H1 (cell line): ENCODE measurements at regions not wholly inside any gene's neighbourhood (a gene's known extent, or its start where the extent isn't known, plus 50 kb on each side); places are given as distances from the start of the nearest gene placed in this dataset.

Experiments
- CTCF ChIA-PET: fragments of 300-600 bp; sonication (Branson Sonifier 250); formaldehyde crosslinking; loops from one replicate; lab custom pipeline; 2021; ENCODE audit not compliant: partially characterized antibody; lab: Charles Lee
- POLR2A ChIA-PET: fragments of 300-600 bp; sonication (Branson Sonifier 250); formaldehyde crosslinking; loops from one replicate; lab custom pipeline; 2021; ENCODE audit warnings: inconsistent platforms; ENCODE audit not compliant: partially characterized antibody; lab: Charles Lee
- DNase-seq, 2 experiments: peaks; one replicate each; pipeline versions ENCODE4 v3.0.0 to v3.0.0-alpha.2; 2010 to 2022; ENCODE audit warnings: low spot score in 2 of 2, low read depth in 1 of 2, mixed read lengths in 1 of 2
- FAIRE-seq: peaks from 2 replicates; lab custom pipeline; 2011; peaks lifted over from hg19 to GRCh38; lab: Jason Lieb, UNC
- H2AFZ ChIP-seq: 2 replicates; pipeline ENCODE4 v1.8.1; 2012; ENCODE audit warnings: low read length, inconsistent platforms
- H2AK5ac ChIP-seq: 2 replicates; pipeline ENCODE4 v1.6.1; 2013; ENCODE audit warnings: low read depth, low read length
- H2BK120ac ChIP-seq: replicated peaks from 2 replicates; pipeline ENCODE3; 2013; ENCODE audit warnings: low read depth, low read length, inconsistent platforms
- H2BK12ac ChIP-seq: 2 replicates; pipeline ENCODE4 v1.6.1; 2013; ENCODE audit warnings: low read depth, low read length
- H2BK15ac ChIP-seq: 2 replicates; pipeline ENCODE4 v1.6.1; 2013; ENCODE audit warnings: low read length
- H2BK20ac ChIP-seq: 2 replicates; pipeline ENCODE4 v1.6.1; 2013; ENCODE audit warnings: low read length
- H2BK5ac ChIP-seq: 2 replicates; pipeline ENCODE4 v1.6.1; 2013; ENCODE audit warnings: low read depth, low read length
- H3K14ac ChIP-seq: 2 replicates; pipeline ENCODE4 v1.6.1; 2013; ENCODE audit warnings: inconsistent platforms; ENCODE audit not compliant: insufficient read length
- H3K18ac ChIP-seq: 2 replicates; pipeline ENCODE4 v1.6.1; 2013; ENCODE audit warnings: low read length; ENCODE audit errors: extremely low read depth
- H3K23ac ChIP-seq: 2 replicates; pipeline ENCODE4 v1.6.1; 2013; ENCODE audit warnings: inconsistent platforms; ENCODE audit not compliant: insufficient read length
- H3K23me2 ChIP-seq: 2 replicates; pipeline ENCODE4 v1.6.1; 2013; ENCODE audit warnings: low read depth, low read length
- H3K27ac ChIP-seq: 2 replicates; pipeline ENCODE4 v1.6.1; 2011; ENCODE audit warnings: low read depth, low read length, inconsistent platforms
- H3K27me3 ChIP-seq, 4 experiments: replicated peaks in 1 of 4; 1 replicate in 1 of 4; 2 replicates in 3 of 4; pipeline versions ENCODE4 v1.6.1 to v1.8.1; 2011 to 2013; ENCODE audit warnings: low read length in 3 of 4, mild to moderate bottlenecking in 3 of 4, inconsistent platforms in 2 of 4, mixed read lengths in 2 of 4, moderate library complexity in 1 of 4; ENCODE audit not compliant: control insufficient read depth in 3 of 4, insufficient read depth in 3 of 4; ENCODE audit errors: extremely low read depth in 1 of 4
- H3K36me3 ChIP-seq, 4 experiments: 2 replicates each; pipeline versions ENCODE4 v1.6.1 to v1.8.1; 2011 to 2013; ENCODE audit warnings: mild to moderate bottlenecking in 4 of 4, low read length in 3 of 4, moderate library complexity in 2 of 4, control low read depth in 1 of 4, inconsistent platforms in 1 of 4; ENCODE audit not compliant: insufficient read depth in 4 of 4, control insufficient read depth in 2 of 4
- H3K4ac ChIP-seq: replicated peaks from 2 replicates; pipeline ENCODE3; 2013; ENCODE audit warnings: low read length, low read depth, mixed read lengths, inconsistent platforms; ENCODE audit not compliant: insufficient read length
- H3K4me1 ChIP-seq, 4 experiments: replicated peaks in 1 of 4; 1 replicate in 1 of 4; 2 replicates in 3 of 4; pipeline versions ENCODE4 v1.6.1 to v1.8.1; 2011 to 2013; ENCODE audit warnings: low read length in 3 of 4, inconsistent platforms in 2 of 4, mixed read lengths in 1 of 4; ENCODE audit not compliant: insufficient read depth in 4 of 4, control insufficient read depth in 3 of 4
- H3K4me2 ChIP-seq, 2 experiments: 2 replicates each; pipeline versions ENCODE4 v1.6.1 to v1.8.1; 2011 to 2013; ENCODE audit warnings: low read depth in 2 of 2, low read length in 2 of 2, control low read depth in 1 of 2, inconsistent platforms in 1 of 2, mild to moderate bottlenecking in 1 of 2; ENCODE audit not compliant: insufficient read depth in 1 of 2
- H3K4me3 ChIP-seq, 4 experiments: fragments of 200-600, 300-600 bp in 1 of 4; sonication (generic), shearing (Covaris generic), sonication (Bioruptor Twin) in 1 of 4; 2 replicates each; pipeline versions ENCODE4 v1.5.1 to v1.8.1; 2011 to 2016; ENCODE audit warnings: low read length in 4 of 4, low read depth in 3 of 4, control low read depth in 2 of 4, inconsistent platforms in 2 of 4, mild to moderate bottlenecking in 2 of 4, mixed read lengths in 1 of 4, moderate library complexity in 1 of 4; ENCODE audit not compliant: insufficient read depth in 2 of 4; ENCODE audit errors: extremely low read depth in 1 of 4
- H3K56ac ChIP-seq: replicated peaks from 2 replicates; pipeline ENCODE3; 2013; ENCODE audit warnings: low read depth, mild to moderate bottlenecking, mixed read lengths, low read length, inconsistent platforms; ENCODE audit not compliant: insufficient read length
- H3K79me1 ChIP-seq: 2 replicates; pipeline ENCODE4 v1.6.1; 2013; ENCODE audit warnings: low read depth, low read length, control low read depth
- H3K79me2 ChIP-seq, 2 experiments: 2 replicates each; pipeline versions ENCODE4 v1.6.1 to v1.8.1; 2012 to 2013; ENCODE audit warnings: low read length in 2 of 2, mild to moderate bottlenecking in 2 of 2, inconsistent platforms in 1 of 2; ENCODE audit not compliant: insufficient read depth in 2 of 2, control insufficient read depth in 1 of 2
- H3K9ac ChIP-seq, 4 experiments: replicated peaks in 1 of 4; 1 replicate in 1 of 4; 2 replicates in 3 of 4; pipeline versions ENCODE4 v1.6.1 to v1.8.1; 2011 to 2013; ENCODE audit warnings: low read depth in 3 of 4, low read length in 3 of 4, control low read depth in 2 of 4, mild to moderate bottlenecking in 2 of 4, moderate library complexity in 2 of 4, inconsistent platforms in 1 of 4; ENCODE audit errors: extremely low read depth in 1 of 4
- H3K9me3 ChIP-seq, 2 experiments: 2 replicates each; pipeline versions ENCODE4 v1.6.1 to v1.8.1; 2012 to 2013; ENCODE audit warnings: mild to moderate bottlenecking in 2 of 2, moderate library complexity in 2 of 2, control low read depth in 1 of 2, inconsistent platforms in 1 of 2, low read depth in 1 of 2, low read length in 1 of 2, mixed read lengths in 1 of 2; ENCODE audit not compliant: insufficient read depth in 2 of 2
- H4K20me1 ChIP-seq, 2 experiments: replicated peaks in 1 of 2; 2 replicates each; pipeline versions ENCODE3 to v1.8.1; 2011 to 2013; ENCODE audit warnings: inconsistent platforms in 2 of 2, low read length in 2 of 2, mild to moderate bottlenecking in 1 of 2; ENCODE audit not compliant: insufficient read depth in 2 of 2, control insufficient read depth in 1 of 2
- H4K5ac ChIP-seq: 2 replicates; pipeline ENCODE4 v1.6.1; 2013; ENCODE audit warnings: low read length, low read depth, mixed read lengths, inconsistent platforms; ENCODE audit not compliant: insufficient read length
- H4K8ac ChIP-seq: 2 replicates; pipeline ENCODE4 v1.8.0; 2013; ENCODE audit warnings: mild to moderate bottlenecking, moderate library complexity, low read length, inconsistent platforms; ENCODE audit not compliant: insufficient read depth; ENCODE audit errors: extremely low read depth
- H4K91ac ChIP-seq: replicated peaks from 2 replicates; pipeline ENCODE3; 2013; ENCODE audit warnings: low read length, mixed read lengths, inconsistent platforms; ENCODE audit not compliant: insufficient read length
- ZNF274 ChIP-seq: IDR thresholded peaks from 2 replicates; pipeline ENCODE4 v1.7.0; 2012; ENCODE audit warnings: low read length, borderline replicate concordance; ENCODE audit errors: extremely low read depth
- WGBS, 2 experiments: shearing (Covaris generic) in 1 of 2; methylation state at CpG; one replicate each; pipeline versions ENCODE4 v1.1.6 to v1.1.7; 2013 to 2015; ENCODE audit warnings: low lambda C conversion rate in 2 of 2, mixed read lengths in 2 of 2, inconsistent platforms in 1 of 2, low coverage in 1 of 2, missing lambda C conversion rate in 1 of 2; ENCODE audit not compliant: insufficient replicate concordance in 2 of 2, insufficient coverage in 1 of 2, insufficient read length in 1 of 2; ENCODE audit errors: extremely low coverage in 1 of 2, missing lambda C conversion rate in 1 of 2; 5-methylcytosine and 5-hydroxymethylcytosine counted together

DNA sequence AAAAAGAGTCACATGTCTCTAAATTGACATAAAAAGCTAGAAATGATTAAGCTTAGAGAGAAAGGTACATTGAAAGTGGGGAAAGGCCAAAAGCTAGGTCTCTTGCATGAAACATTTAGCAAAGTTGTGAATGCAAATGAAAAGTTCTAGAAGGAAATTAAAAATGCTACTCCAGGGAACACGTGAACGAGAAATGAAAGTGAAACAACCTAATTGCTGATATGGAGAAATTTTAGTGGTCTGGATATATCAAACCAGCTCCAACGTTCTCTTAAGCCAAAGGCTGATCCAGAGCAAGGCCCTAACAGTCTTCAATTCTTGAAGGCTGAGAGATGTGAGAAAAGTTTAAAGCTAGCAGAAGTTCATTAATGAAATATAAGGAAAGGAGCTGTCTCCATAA, 419.8 kb downstream of the SLITRK6 start:
- no peak overlapping the region for H3K27ac ChIP-seq
- H3K4me2 ChIP-seq: no peak overlapping the region
- POLR2A ChIA-PET: no interaction called here
- CTCF ChIA-PET: no interaction called here
- H3K4me1 ChIP-seq: no peaks in the 10 kb centered on the region
- H4K91ac ChIP-seq: no peak overlapping the region
- H3K23ac ChIP-seq: no peak overlapping the region
- H3K9me3 ChIP-seq: no peaks in the 10 kb centered on the region
- H3K14ac ChIP-seq: no peak overlapping the region
- TF ChIP-seq ZNF274: no peak
- no peak overlapping the region for H2BK15ac ChIP-seq
- H3K79me2 ChIP-seq: no peaks in the 10 kb centered on the region
- no peak overlapping the region for H2BK20ac ChIP-seq
- H2BK5ac ChIP-seq: no peak overlapping the region
- 62% methylated on average over 3 of the region's 3 CpGs; no CpG with 5 or more reads in 1 of the 2 experiments for WGBS, 2 experiments
- H4K5ac ChIP-seq: no peak overlapping the region
- H4K8ac ChIP-seq: no peak overlapping the region
- H3K23me2 ChIP-seq: no peaks in the 10 kb centered on the region
- H3K9ac ChIP-seq: no peak overlapping the region
- no peaks in the 10 kb centered on the region for H4K20me1 ChIP-seq
- no peak overlapping the region for H2BK12ac ChIP-seq
- H2BK120ac ChIP-seq: no peak overlapping the region
- no peak for DNase-seq
- FAIRE-seq: no peak
- no peak overlapping the region for H2AFZ ChIP-seq
- H3K36me3 ChIP-seq: no peaks in the 10 kb centered on the region
- H3K18ac ChIP-seq: no peak overlapping the region
- no peaks in the 10 kb centered on the region for H3K27me3 ChIP-seq
- no peak overlapping the region for H2AK5ac ChIP-seq
- H3K56ac ChIP-seq: no peak overlapping the region
- H3K79me1 ChIP-seq: no peaks in the 10 kb centered on the region
- no peak overlapping the region for H3K4ac ChIP-seq
- no peak overlapping the region for H3K4me3 ChIP-seq
